Endothelial cell of umbilical vein (primary cell): ENCODE measurements at regions not wholly inside any gene's neighbourhood (a gene's known extent, or its start where the extent isn't known, plus 50 kb on each side); places are given as distances from the start of the nearest gene placed in this dataset.

ENCODE experiments used
- BruUV-seq: library from RNA; stranded (reverse); fragments of 400-500 nt; replicated peaks from 2 replicates; lab custom pipeline; 2021; lab: Mats Ljungman, UMichigan
- CTCF ChIA-PET: fragments of 300-600, 350-600 bp; sonication (Branson Sonifier 250); formaldehyde crosslinking; loops from one replicate; lab custom pipeline; 2021; ENCODE audit warnings: antibody characterized with exemption, inconsistent platforms; lab: Charles Lee
- POLR2A ChIA-PET: fragments of 300-600, 350-600 bp; sonication (Branson Sonifier 250); formaldehyde crosslinking; loops from one replicate; lab custom pipeline; 2021; ENCODE audit warnings: antibody characterized with exemption, inconsistent platforms; lab: Charles Lee
- DNase-seq: peaks from one replicate; pipeline ENCODE4 v3.0.0-alpha.2; 2011; ENCODE audit warnings: low read depth, low spot score
- FAIRE-seq: peaks from 2 replicates; lab custom pipeline; 2011; peaks lifted over from hg19 to GRCh38; lab: Jason Lieb, UNC
- H2AFZ ChIP-seq: 2 replicates; pipeline ENCODE4 v1.6.0; 2012; ENCODE audit warnings: low read depth, low read length, control low read depth, inconsistent platforms
- H3K27ac ChIP-seq: 2 replicates; pipeline ENCODE4 v1.5.1; 2011; ENCODE audit warnings: low read depth, mild to moderate bottlenecking, control low read depth, low read length, moderate library complexity; ENCODE audit not compliant: insufficient read depth
- H3K27me3 ChIP-seq, 2 experiments: 2 replicates each; pipeline versions ENCODE4 v1.6.0 to v1.6.1; 2011; ENCODE audit warnings: low read length in 2 of 2, mixed read lengths in 1 of 2; ENCODE audit not compliant: control insufficient read depth in 2 of 2, insufficient read depth in 2 of 2
- H3K36me3 ChIP-seq, 2 experiments: 2 replicates in 1 of 2; 3 replicates in 1 of 2; pipeline ENCODE4 v1.5.1; 2011; ENCODE audit warnings: low read length in 2 of 2, mild to moderate bottlenecking in 1 of 2, moderate library complexity in 1 of 2; ENCODE audit not compliant: control insufficient read depth in 2 of 2, insufficient read depth in 2 of 2; ENCODE audit errors: extremely low read depth in 1 of 2
- H3K4me1 ChIP-seq: 3 replicates; pipeline ENCODE4 v1.5.1; 2011; ENCODE audit warnings: mild to moderate bottlenecking, low read length; ENCODE audit not compliant: control insufficient read depth, insufficient read depth; ENCODE audit errors: extremely low read depth
- H3K4me2 ChIP-seq: 2 replicates; pipeline ENCODE4 v1.6.1; 2011; ENCODE audit warnings: low read length, control low read depth, mixed read lengths; ENCODE audit not compliant: insufficient read depth
- H3K4me3 ChIP-seq, 3 experiments: fragments of 200-600 bp in 1 of 3; sonication (generic), shearing (Covaris generic) in 1 of 3; replicated peaks in 1 of 3; 2 replicates each; pipeline ENCODE4 v1.5.1; 2011 to 2016; ENCODE audit warnings: control low read depth in 3 of 3, low read length in 3 of 3, mild to moderate bottlenecking in 2 of 3, inconsistent platforms in 1 of 3, low read depth in 1 of 3, moderate library complexity in 1 of 3; ENCODE audit not compliant: insufficient read depth in 1 of 3
- H3K79me2 ChIP-seq: 2 replicates; pipeline ENCODE4 v1.6.0; 2012; ENCODE audit warnings: low read length, inconsistent platforms; ENCODE audit not compliant: control insufficient read depth, insufficient read depth
- H3K9ac ChIP-seq: replicated peaks from 2 replicates; pipeline ENCODE3; 2011; ENCODE audit warnings: low read length, control low read depth; ENCODE audit not compliant: insufficient read depth; ENCODE audit errors: extremely low read depth
- H3K9me1 ChIP-seq: replicated peaks from 3 replicates; pipeline ENCODE4 v1.6.0; 2011; ENCODE audit warnings: mild to moderate bottlenecking, low read length; ENCODE audit not compliant: control insufficient read depth, insufficient read depth; ENCODE audit errors: extremely low read depth
- H3K9me3 ChIP-seq: replicated peaks from 2 replicates; pipeline ENCODE4 v1.5.1; 2012; ENCODE audit warnings: low read length, inconsistent platforms; ENCODE audit not compliant: control insufficient read depth, insufficient read depth
- H4K20me1 ChIP-seq: replicated peaks from 2 replicates; pipeline ENCODE3; 2011; ENCODE audit warnings: mild to moderate bottlenecking, low read length; ENCODE audit not compliant: control insufficient read depth, insufficient read depth; ENCODE audit errors: extremely low read depth
- CTCF ChIP-seq, 2 donors: IDR thresholded peaks; 1 replicate in 1 of 2; 2 replicates in 1 of 2; pipeline ENCODE4 v1.5.1; 2011; ENCODE audit warnings: low read length in 2 of 2, mild to moderate bottlenecking in 2 of 2, moderate library complexity in 2 of 2, control low read depth in 1 of 2, inconsistent platforms in 1 of 2, low read depth in 1 of 2; ENCODE audit not compliant: insufficient read depth in 1 of 2; ENCODE audit errors: extremely low read depth in 1 of 2
- EZH2 ChIP-seq: IDR thresholded peaks from 2 replicates; pipeline ENCODE4 v1.6.1; 2012; ENCODE audit warnings: borderline replicate concordance, low read depth, mild to moderate bottlenecking, moderate library complexity, low read length, inconsistent platforms; ENCODE audit not compliant: severe bottlenecking
- FOS ChIP-seq: IDR thresholded peaks from 2 replicates; pipeline ENCODE4 v1.6.1; 2011; ENCODE audit warnings: mild to moderate bottlenecking, low read length, moderate library complexity, borderline replicate concordance; ENCODE audit not compliant: insufficient read depth
- GATA2 ChIP-seq: IDR thresholded peaks from 2 replicates; pipeline ENCODE4 v1.7.0; 2011; ENCODE audit warnings: low read depth, mild to moderate bottlenecking, moderate library complexity, mixed read lengths, low read length; ENCODE audit not compliant: insufficient read length, insufficient read depth
- JUN ChIP-seq: IDR thresholded peaks from 2 replicates; pipeline ENCODE4 v1.6.1; 2011; ENCODE audit warnings: borderline replicate concordance, low read depth; ENCODE audit not compliant: insufficient read length, insufficient read depth
- MAX ChIP-seq: IDR thresholded peaks from 2 replicates; pipeline ENCODE4 v1.6.1; 2011; ENCODE audit not compliant: insufficient read depth, insufficient read length
- MYC ChIP-seq: IDR thresholded peaks from one replicate; pipeline ENCODE4 v1.6.1; 2011; ENCODE audit warnings: mild to moderate bottlenecking, low read depth, low read length
- POLR2A ChIP-seq: IDR thresholded peaks from 2 replicates; pipeline ENCODE4 v1.6.1; 2012; ENCODE audit warnings: low read depth, mild to moderate bottlenecking, control low read depth, low read length
- POLR2AphosphoS5 ChIP-seq: IDR thresholded peaks from 2 replicates; pipeline ENCODE4 v1.6.1; 2012; ENCODE audit warnings: low read depth, mild to moderate bottlenecking, control low read depth, low read length, moderate library complexity; ENCODE audit not compliant: insufficient read depth
- dilution Hi-C: fragments of 300-500 bp; cut with MboI; formaldehyde crosslinking; loops from one replicate; pipeline ENCODE4 v1.15.0; 2019; ENCODE audit warnings: low sequenced_read_pairs; ENCODE audit not compliant: extremely low pct_ligation_motif_present
- intact Hi-C: fragments of 100-400 bp; cut with micrococcal nuclease; formaldehyde crosslinking; loops from one replicate; pipeline ENCODE4 v1.10.0; 2022

- TF ChIP-seq POLR2A: no peak
- no peak for TF ChIP-seq FOS
- TF ChIP-seq EZH2: no peak
- TF ChIP-seq MAX: no peak
- no peak for TF ChIP-seq POLR2AphosphoS5
- TF ChIP-seq MYC: no peak
- no peak for TF ChIP-seq GATA2
- no peak for TF ChIP-seq JUN
- TF ChIP-seq CTCF (IDR thresholded peaks at IDR 0.05; ENCODE audit: extremely low read depth in 1 of 2, insufficient read depth in 1 of 2, low read depth in 1 of 2, low read length in 2 of 2): no peak
- H4K20me1 ChIP-seq: no peaks in the 10 kb centered on the region
- no peaks in the 10 kb centered on the region for H3K9me1 ChIP-seq
- intact Hi-C loops (no loop called here), dilution Hi-C loops (no loop called here)
- no peaks in the 10 kb centered on the region for H3K36me3 ChIP-seq
- H3K27ac ChIP-seq: no peak overlapping the region
- no peak overlapping the region for H3K4me3 ChIP-seq
- no peaks in the 10 kb centered on the region for H3K27me3 ChIP-seq
- no peak overlapping the region for H2AFZ ChIP-seq
- no peak for DNase-seq
- no peak for FAIRE-seq
- H3K4me2 ChIP-seq: no peak overlapping the region
- ChIA-PET CTCF (interaction anchor here (1.5 to 2.0 kb wide), 3 partner anchors 8 to 32 kb away, joined by 3 to 8 read pairs (median 4); no protein-coding TSS in a partner anchor), POLR2A (no interaction called here)
- H3K79me2 ChIP-seq: no peaks in the 10 kb centered on the region
- H3K9ac ChIP-seq: no peak overlapping the region
- no peaks in the 10 kb centered on the region for H3K9me3 ChIP-seq
- no peaks in the 10 kb centered on the region for H3K4me1 ChIP-seq
- BruUV-seq: no TSS peak
Observed at GRCh38 chr2:48081317-48081628, 175.0 kb upstream of the FBXO11 start.
